Transverse colon (tissue), 4 donors: ENCODE measurements at regions not wholly inside any gene's neighbourhood (a gene's known extent, or its start where the extent isn't known, plus 50 kb on each side); places are given as distances from the start of the nearest gene placed in this dataset.

Experiments used
- POLR2A ChIP-seq: fragments of 450-650 bp; IDR thresholded peaks from one replicate; pipeline ENCODE4 v1.6.1; 2016; ENCODE audit warnings: antibody characterized with exemption, mild to moderate bottlenecking, moderate library complexity
- POLR2AphosphoS5 ChIP-seq, 3 donors: sonication (generic); formaldehyde crosslinking; IDR thresholded peaks; one replicate each; pipeline ENCODE4 v1.6.1; 2016; ENCODE audit warnings: antibody characterized with exemption in 3 of 3
- TF ChIP-seq, protein P1 (sequence below), 5 experiments: fragments of 200-600 bp in 3 of 5; fragments of 450-650 bp in 2 of 5; sonication (generic) in 3 of 5; IDR thresholded peaks; 1 replicate in 2 of 5; 2 replicates in 3 of 5; pipeline ENCODE4 v1.5.1; 2016 to 2017; ENCODE audit warnings: antibody characterized with exemption in 5 of 5, inconsistent platforms in 3 of 5, mild to moderate bottlenecking in 2 of 5, moderate library complexity in 1 of 5

DNA sequence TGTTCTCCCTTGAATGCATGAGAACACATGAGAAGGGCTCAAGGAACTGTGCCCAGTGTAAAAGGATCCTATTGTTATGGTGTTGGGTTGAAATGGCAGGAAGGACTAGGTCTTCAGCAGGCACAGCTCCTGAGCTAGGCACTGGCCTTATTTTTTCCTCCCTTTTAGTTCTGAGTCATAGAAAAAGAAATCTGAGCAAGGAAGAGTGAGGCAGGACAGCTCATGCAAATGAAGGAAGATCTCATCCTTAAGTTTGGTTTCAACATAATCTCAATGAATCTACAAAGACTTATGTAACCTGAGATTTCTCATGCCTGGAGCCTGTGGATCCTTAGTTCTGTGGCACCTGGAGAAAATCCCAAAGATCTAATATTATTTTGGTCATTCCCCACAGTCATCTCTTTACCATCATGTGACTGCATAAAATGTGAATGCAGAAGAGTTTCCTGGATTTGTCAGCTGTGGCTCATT, 188.6 kb upstream of the TBL1XR1 start:
- TF ChIP-seq, protein P1, sequence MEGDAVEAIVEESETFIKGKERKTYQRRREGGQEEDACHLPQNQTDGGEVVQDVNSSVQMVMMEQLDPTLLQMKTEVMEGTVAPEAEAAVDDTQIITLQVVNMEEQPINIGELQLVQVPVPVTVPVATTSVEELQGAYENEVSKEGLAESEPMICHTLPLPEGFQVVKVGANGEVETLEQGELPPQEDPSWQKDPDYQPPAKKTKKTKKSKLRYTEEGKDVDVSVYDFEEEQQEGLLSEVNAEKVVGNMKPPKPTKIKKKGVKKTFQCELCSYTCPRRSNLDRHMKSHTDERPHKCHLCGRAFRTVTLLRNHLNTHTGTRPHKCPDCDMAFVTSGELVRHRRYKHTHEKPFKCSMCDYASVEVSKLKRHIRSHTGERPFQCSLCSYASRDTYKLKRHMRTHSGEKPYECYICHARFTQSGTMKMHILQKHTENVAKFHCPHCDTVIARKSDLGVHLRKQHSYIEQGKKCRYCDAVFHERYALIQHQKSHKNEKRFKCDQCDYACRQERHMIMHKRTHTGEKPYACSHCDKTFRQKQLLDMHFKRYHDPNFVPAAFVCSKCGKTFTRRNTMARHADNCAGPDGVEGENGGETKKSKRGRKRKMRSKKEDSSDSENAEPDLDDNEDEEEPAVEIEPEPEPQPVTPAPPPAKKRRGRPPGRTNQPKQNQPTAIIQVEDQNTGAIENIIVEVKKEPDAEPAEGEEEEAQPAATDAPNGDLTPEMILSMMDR (IDR thresholded peaks at IDR 0.05): no peak
- no peak for TF ChIP-seq POLR2AphosphoS5 (IDR thresholded peaks at IDR 0.05)
- TF ChIP-seq POLR2A: no peak
